ENCODE measurements at regions not wholly inside any gene's neighbourhood (a gene's known extent, or its start where the extent isn't known, plus 50 kb on each side); places are given as distances from the start of the nearest gene placed in this dataset.

DNA sequence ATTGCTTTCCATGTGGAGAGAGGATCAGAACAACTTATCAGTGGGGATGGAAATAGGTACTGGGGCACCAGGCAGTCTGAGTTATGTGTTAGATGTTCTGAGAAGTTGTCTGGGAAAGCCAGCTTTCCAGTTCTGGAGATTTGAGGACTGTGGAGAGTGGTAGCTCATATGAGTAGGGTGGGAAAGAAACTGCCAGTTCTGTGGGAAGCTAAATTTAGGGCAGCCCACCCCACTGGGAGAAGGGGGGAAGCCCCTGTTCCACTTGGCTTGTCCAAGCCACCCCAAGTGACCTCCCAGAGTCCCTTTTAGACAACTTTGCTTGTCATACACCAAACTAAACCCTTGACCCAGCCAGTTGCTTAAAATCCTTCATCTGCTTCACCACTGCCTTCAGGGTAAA is 189.5 kb downstream of the REEP3 start:
- no peak for DNase-seq

DNA sequence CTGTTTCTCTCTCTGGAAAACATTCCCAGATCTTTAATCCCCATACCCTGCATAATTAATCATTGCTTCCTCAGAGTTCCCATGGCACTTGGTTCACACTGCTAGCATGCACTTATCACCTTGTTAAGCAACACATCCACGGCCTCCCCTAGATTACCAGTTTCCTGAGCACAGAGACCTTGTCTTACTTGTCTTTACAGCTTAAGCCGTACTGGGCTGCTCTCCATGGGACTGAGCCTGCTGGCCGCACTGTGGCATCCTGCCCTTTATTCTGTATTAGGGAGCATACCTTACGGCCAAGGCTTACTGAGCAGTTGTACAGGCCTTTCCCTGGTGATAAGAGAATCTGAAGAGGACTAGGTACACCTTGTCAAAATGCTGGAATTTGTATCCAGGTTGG is 190.2 kb downstream of the REEP3 start:
- DNase-seq, result no peak

DNA sequence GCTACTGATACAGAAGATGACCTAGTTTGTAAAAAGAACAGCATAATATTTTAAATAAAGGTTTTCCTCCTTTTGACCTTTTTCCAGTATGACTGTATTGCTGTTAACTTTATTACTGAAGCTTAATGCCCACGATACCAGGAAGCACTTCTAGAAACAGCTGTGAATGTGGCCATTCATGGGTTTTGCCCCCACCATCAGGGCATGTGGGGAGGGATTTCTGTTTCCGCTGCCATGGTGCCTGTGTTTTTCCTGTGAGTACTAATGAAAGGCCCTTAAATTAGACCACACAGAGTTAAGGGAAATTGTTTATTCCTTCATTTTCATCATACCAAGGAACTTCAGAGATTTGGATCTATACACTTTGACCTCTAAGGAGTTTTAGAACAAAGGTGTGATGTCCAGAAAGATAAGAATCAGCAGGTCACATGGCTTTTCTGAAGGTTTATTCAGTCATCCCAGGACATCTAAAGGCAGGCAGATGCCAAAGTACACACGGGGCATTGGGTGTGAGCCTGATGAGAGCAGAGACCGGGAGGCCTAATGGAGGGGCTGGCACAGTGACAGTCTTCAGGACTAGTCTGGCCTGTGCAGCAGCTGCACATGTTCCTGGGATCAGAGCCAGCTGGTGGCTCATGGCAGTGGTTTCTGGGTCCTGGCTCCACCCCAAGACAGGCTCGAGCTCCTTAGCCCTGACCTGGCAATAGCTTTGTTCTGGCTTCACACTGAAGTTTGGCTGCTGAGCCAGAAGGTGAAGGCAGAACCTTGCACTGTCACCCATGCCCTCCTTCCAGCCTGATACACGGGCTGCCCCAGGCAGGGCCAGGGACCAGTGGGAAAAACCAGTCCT is 190.9 kb downstream of the REEP3 start:
- no peak for DNase-seq

DNA sequence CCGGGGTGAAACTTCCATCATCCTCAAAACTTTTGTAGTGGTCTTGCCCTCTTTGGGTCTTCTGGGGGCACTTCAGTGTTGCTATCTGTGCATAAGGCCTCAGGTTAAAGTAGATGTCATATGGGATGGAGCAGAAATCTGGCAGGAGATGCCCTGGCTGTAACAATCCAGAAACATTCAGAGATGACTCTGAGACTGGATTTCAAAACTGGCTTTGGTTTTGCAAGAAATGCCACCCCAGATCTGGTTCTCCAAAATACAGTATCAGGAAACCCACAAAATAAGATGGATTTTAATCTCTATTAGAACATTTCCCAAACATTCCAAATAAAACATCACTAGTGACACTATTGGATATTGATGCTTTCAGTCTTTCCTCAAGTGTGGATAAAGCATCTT is 191.5 kb downstream of the REEP3 start:
- DNase-seq, result no peak

DNA sequence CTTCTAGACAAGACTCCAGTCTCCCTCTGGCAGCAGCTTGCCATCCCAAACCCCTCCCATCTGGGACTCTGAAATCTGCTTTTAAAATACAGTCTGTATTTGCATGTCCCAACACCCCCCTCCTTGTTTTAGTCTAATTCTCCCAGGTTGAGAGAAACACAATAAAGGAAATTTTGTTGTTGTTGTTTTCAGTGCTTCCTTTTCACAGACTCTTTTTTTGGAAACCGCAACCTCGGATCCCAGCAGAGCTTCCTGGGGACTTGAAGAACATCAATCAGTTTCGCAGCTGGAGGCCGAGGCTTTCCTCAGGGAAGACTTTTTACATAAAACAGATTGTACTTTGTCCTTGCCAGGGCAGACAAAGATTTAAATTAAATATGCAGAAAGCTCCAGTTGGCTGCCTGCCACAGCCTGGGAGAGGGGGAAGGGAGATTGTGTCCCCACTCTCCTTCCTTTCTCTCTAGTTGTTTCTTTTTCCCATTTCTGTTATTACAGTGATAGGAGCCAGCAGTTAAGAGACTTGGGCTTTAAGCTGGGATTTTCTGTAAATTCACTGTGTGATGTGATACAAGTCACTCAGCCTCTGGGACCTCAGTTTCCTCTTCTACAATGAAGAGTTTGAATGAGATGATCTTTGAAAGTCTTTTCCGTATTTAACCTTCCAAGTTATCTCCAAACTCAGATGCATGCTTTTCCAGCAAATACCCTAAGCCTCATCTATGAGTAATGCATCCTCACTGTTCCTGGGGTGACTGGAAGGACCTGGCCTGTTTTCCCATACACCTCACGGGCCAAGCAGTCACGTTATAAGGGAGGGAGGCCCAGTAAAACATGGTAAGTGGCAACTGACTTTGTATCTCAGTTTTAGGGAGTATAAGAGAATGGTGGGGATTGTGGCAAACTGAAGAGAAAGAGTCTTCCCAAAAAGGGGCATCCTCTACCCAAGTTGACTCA is 192.3 kb downstream of the REEP3 start:
- DNase-seq, result no peak

DNA sequence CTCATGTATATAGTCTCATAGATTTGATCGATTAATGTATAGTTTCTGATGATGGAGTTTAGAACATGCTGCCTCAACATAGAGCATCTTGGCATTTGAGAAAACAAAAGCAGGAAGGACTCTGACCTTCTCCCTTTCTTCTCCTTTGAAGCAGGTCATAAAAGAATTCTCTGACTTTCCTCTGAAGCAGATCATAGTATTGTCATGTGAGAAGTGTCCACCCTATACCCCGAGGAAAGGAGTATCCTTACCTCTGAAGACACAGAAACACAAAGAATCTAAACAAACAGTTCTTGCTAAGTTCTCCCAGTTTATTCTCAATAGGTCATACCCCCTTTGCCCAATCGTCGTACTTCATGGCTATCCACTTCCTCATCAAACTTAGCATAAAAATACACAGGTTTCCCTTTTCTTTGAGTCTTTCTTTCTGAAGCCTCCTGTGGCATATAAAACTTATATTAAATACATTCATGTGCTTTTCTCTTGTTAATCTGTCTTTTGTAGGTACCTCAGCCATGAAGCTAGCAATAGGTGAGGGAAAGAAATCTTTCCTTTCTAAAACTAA is 194.9 kb downstream of the REEP3 start:
- DNase-seq, result no peak

DNA sequence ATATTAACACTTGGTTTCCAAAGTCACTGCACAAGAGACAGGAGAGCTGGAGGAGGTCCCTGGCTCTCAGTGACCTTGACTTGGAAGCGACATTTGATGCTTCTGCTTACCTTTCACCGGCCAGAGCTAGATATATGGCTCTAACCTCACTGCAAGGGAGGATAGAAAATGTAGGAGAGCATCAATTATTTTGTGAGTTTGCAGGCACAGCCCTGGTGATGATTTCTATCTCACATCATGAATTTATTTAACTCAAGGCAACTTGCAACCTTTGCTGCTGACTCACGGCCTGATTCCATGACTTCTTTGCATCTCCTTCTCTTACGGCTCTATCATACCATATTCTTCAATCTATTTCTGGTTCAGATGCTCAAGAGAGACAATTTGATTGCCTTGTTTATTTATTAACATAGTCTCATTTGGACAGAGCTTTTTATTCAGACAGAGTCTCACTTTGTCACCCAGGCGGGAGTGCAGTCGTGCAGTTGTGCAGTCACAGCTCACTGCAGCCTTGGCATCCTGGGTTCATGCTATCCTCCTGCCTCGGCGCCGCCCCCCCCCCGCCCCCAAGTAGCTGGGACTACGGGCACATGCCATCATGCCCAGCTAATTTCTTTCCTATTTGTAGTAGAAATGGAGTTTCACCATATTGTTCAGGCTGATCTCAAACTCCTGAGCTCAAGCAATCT is 196.0 kb downstream of the REEP3 start:
- no peak for DNase-seq

DNA sequence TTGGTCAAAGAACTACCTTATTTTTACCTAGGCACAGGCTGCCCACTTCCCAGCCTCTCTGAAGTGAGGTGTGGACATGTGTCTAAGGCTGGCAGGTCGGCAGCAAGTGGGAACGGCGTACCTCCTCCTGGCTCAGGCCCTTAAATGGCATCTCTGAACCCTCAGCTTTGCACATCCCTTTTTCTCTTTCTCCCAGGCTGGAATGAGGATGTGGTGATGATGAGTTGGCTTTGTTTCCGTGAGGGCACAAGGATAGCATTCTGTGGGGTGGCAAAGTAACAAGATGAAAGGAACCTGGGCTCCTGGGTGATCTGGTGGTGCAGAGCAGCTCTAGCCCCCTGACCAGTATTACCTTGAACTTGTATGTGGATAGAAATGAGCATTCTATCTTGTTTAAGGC is 196.8 kb downstream of the REEP3 start:
- no peak for DNase-seq

DNA sequence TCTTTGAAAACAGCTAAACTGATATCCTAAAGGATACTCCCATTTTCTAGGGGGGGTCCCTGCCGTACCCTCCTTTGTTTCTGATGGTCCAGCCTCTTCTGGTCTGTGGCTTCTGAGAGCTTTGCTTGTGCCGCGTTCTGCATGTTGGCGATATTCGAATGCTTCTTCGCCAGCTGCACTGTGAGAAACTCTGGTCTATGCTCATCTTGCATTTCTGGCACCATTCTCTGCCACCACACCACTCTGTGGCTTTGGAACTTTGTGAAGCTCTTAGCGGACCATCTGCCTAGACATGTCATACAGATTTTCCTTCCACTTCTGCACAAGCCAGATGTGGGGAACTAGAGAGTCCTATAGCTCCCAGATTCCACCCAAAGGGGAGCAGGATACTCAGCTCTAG is 197.2 kb downstream of the REEP3 start:
- no peak for DNase-seq

DNA sequence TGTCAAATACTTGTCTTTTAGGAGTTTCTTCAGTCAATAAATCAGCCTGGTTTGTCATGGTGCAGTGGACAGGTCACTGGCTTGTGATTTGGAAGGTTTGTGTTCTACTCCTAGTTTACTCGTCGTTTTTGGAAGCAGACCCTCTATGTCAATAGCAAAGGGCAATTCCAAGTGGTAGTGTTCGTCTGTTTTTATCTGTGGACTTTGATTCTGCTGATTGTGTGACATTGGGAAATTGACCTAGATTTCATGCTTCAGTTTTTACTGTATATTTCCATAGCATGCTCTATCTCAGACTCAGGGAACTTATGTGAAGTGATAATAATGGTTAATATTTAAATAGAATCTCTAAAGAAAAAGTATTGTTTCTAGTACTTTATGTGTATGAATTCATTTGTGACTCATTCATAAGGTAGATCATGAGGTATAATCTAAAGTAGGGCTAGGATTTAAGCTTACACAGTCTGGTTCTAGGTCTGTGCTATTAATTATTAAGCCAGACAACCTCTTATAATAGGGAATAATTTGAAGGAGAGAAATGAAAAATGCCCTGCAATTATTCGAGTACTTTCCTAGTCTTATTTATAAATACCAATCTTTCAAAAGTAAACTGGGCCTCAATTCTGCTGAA is 198.1 kb downstream of the REEP3 start:
- DNase-seq, result no peak

DNA sequence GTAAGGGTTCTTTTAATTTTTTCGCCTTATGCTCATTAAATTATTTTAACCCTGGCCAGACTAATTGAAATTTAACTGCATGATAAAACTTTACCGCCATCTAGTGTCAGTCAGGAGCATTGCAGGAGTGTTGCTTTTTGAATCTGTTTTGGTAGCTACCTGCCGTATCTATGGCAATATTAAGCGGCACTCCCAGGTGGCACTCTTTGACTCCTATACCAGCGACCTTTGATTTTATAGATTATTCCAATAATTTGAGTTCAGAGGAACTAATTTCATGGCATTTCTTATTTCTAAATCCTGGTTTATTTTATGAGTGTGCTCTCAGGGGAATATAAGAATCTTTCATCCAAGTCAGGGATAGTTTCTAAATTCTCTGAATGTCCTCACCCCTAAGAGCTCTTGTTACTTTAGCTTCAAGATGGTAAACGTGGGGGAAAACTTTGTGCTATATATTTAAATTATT is 198.9 kb downstream of the REEP3 start:
- DNase-seq, result peak; percentile 49

DNA sequence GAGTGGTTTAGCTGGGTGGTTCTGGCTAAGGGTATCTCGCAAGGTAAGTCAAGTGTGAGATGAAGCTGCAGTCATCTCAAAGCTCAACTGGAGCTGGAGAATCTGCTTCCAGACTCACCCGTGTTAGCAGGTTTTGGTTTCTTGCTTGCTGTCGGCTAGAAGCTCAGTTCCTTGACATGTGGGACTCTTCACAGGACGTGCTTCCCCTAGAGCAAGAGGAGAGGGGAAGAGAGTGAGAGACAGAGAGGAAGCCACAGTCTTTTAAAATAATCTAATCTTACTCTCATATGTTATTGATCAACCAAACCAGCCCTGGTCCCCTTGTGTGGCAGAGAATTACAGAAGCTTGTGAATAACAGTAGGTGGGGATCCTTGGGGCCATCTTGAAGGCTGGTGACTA is 199.5 kb downstream of the REEP3 start:
- no peak for DNase-seq

DNA sequence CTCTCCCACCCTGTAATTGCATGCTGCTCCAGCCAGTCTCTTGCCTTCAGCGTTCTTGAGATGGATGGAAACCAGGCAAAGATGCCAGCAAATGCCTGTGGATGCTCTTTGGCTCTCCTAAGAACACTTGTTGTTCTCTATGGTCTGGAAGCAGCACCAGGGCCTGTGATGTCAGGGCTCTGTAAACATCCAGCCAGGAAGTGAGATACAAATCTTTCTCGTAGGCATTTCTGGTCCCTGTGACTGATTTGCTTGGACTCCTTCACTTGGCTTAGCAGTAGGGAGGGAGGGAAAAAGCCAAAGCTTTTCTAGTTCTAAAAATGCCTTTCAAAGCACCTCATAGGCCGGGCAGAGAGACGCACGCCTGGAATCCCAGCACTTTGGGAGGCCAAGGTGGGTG is 201.3 kb downstream of the REEP3 start:
- DNase-seq, result no peak

DNA sequence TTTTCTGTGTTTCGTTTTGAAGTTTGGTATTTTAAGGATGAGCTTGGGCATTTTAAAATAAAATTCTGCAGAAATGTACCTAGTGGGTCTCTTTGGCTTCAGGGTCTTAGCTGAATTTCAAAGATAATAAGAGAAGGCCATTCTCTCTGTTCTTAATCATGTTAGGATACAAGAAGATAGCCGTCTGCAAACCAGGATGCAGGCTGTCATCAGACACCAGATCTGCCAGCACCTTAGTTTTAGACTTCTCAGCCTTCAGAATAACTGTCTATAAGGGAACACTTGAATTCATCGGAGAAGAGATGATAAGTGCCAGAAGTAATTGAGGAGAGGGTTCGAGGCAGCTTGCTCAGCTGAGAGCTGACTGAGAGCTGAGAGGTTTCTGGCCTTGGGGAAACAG is 202.1 kb downstream of the REEP3 start:
- DNase-seq, result no peak

DNA sequence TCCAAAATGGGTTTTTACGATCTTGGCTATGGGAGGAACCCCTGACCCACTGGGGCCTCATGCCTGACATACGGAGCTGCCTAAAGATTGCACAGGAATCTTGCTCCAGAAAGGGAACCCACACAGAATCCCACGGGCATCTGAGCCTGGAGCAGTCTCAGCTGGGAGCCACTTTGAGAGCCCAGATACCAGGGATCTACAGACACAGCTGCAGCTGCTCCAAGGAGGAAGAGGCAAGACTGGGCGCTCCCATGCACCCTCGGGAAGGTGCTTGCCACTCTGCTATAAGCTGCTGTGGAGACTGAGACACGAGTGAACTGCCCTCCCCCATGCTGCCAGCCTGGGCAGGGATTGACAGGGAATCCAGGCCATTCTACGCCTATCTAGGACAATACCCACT is 202.5 kb downstream of the REEP3 start:
- DNase-seq, result no peak

DNA sequence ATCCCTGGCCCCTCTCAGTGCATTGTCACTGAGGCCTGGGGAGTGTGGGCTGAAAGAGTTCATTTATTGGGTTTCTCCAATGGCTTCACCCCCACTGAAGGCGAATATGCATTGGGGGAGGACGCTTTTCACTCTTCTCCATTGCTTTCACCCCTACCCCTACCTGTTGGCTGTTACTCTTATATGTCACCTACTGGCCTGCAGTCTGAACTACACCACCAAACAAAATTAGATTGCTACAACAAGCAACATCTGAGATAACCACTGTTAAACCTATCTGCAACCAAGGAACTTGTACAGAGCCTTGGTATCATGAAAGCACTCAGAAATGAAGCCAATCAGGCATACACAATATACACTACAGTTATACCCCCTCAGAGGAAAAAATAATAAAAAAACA is 203.7 kb downstream of the REEP3 start:
- no peak for DNase-seq

DNA sequence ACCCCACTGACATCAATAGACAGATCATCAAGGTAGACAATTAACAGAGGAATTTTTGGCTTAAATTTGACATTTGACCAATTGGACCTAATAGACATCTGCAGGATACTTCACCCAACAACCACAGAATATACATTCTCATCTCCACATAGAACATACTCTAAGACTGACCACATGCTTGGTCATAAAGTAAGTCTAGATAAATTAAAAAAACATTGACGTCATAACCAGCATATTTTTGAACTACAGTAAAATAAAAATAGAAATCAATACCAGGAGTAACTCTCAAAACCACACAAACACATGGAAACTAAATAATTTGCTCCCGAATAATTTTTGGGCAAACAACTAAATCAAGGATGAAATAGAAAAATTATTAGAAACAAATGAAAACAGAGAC is 205.7 kb downstream of the REEP3 start:
- DNase-seq, result no peak

DNA sequence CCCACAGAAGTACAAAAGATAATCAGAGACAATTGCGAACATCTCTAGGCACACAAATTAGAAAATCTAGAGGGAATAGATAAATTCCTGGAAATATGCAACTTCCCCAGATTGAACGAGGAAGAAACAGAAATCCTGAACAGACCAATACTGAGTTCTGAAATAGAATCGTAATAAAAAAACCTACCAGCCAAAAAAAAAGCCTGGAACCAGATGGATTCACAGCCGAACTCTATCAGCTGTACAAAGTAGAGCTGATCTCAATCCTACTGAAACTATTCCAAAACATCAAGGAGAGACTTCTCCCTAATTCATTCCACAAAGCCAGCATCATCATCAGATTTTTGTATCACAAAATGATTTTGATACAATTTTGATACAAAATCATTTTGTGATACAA is 206.4 kb downstream of the REEP3 start:
- no peak for DNase-seq

DNA sequence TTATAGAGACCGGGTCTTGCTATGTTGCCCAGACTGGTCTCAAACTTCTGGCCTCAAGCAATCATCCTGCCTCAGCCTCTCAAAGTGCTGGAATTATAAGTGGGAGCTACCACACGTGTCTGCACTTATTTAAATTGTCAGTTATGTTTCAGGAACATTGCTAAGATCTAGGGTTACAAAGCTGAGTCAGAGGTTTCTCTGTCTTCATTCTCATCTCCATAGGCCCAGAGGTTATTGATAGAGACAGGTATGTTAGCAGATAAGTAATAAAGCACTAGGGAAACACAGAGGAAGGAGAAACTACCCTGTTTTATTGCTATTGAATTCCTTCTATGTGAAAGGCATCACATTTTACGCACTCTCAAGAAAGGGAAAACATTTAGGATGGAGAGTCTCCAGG is 214.1 kb downstream of the REEP3 start:
- DNase-seq, result no peak

DNA sequence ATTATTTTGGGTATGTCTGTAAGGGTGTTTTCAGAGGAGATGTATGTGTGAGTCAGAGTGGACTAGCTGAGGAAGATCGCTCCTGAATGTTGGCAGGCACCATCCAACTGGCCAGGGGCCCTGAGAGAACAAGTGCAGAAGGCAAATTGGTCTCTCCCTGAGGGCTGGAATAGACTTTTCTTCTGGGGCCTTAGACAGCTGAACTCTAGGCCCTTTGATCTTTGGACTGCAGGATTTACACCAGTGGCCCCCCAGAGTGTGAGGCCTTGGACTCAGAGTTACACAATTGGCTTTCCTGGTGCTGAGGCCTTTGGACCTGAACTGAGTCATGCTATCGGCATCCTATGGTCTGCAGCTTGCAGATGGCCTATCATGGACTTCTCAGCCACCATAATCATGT is 217.2 kb downstream of the REEP3 start:
- no peak for DNase-seq

DNA sequence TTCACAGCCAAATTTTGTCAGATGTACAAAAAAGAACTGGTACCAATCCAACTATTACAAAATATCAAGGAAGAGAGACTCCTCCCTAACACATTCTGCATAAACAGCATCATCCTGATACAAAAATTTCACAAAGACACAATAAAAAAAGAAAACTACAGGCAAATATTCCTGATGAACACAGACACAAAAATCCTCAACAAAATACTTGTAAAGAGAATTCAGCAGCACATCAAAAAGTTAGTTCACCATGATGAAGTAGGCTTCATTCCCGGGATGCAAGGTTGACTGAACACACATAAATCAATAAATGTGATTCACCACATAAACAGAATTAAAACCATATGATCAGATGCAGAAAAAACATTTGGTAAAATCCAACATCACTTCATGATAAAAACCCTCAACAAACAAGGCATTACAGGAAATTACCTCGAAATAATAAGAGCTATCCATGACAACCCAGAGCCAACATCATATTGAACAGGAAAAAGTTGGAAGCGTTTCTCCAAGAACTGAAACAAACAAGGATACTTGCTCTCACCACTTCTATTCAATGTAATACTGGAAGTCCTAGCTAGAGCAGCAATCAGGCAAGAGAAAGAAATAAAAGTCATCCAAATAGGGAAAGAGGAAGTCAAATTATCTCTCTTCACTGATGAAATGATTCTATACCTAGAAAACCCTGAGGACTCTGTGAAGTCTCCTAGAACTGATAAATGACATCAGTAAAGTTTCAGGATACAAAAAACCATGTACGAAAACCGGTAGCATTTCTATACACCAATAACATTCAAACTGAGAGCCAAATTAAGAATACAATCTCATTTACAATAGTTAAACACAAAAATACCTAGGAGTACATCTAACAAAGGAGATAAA is 223.1 kb downstream of the REEP3 start:
- no peak for DNase-seq

DNA sequence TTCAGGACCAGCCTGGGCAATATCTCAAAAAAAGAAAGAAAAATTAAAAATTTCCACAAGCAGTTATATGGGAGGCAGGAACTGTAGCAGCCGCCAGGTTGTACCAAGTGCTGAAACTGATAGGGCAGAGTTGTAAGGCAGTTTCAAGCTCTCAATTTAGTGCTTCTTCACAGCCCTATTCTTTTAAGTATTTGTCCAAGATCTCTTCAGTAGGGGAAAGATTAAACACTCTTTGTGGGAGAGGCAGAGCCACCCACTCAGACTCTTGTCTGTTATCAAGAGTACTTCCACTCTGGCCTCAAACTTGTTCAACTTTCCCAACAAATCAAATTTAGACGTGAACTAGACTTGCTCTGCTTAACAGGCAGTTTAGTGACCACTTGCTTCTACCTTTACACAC is 228.7 kb downstream of the REEP3 start:
- no peak for DNase-seq

Measured in stimulated activated CD4-positive, alpha-beta T cell treated with anti-CD3 and anti-CD28 coated beads, Interleukin-15, amount 100 ng/mL, for 24 hours (primary cell).